GM23338 (cell line): ENCODE measurements at regions not wholly inside any gene's neighbourhood (a gene's known extent, or its start where the extent isn't known, plus 50 kb on each side); places are given as distances from the start of the nearest gene placed in this dataset.

Experiments
- ATAC-seq: fragments of 200-7000 bp; cut with Tn5 transposase; 3 replicates; pipeline ENCODE4 v1.9.1; 2020
- DNase-seq: peaks from one replicate; pipeline ENCODE4 v3.0.0-alpha.2; 2015; ENCODE audit warnings: low spot score
- H2AFZ ChIP-seq: fragments of 200-600 bp; sonication (generic); 2 replicates; pipeline ENCODE4 v1.8.0; 2016; ENCODE audit warnings: antibody characterized with exemption, mild to moderate bottlenecking, moderate library complexity
- H3F3A ChIP-seq: fragments of 200-600 bp; sonication (generic); replicated peaks from 2 replicates; pipeline ENCODE4 v1.8.0; 2017; ENCODE audit warnings: antibody characterized with exemption, mixed run types, low read depth
- H3K27ac ChIP-seq: fragments of 200-600 bp; sonication (generic); 2 replicates; pipeline ENCODE4 v1.6.1; 2016; ENCODE audit warnings: low read depth
- H3K27me3 ChIP-seq: fragments of 200-600 bp; sonication (generic); 2 replicates; pipeline ENCODE4 v1.8.0; 2016; ENCODE audit warnings: mild to moderate bottlenecking, mixed run types, moderate library complexity; ENCODE audit not compliant: insufficient read depth
- H3K36me3 ChIP-seq: fragments of 200-600 bp; sonication (generic); 2 replicates; pipeline ENCODE4 v1.8.0; 2016; ENCODE audit warnings: mild to moderate bottlenecking; ENCODE audit not compliant: insufficient read depth
- H3K4me1 ChIP-seq: fragments of 200-600 bp; sonication (generic); 2 replicates; pipeline ENCODE4 v1.8.0; 2016; ENCODE audit warnings: mild to moderate bottlenecking, moderate library complexity; ENCODE audit not compliant: insufficient read depth
- H3K4me2 ChIP-seq: fragments of 200-600 bp; sonication (generic); 2 replicates; pipeline ENCODE4 v1.7.1; 2017; ENCODE audit warnings: mixed run types
- H3K4me3 ChIP-seq: fragments of 200-600 bp; sonication (generic); 2 replicates; pipeline ENCODE4 v1.6.1; 2016; ENCODE audit warnings: mixed run types
- H3K79me2 ChIP-seq: fragments of 200-600 bp; sonication (generic); replicated peaks from 2 replicates; pipeline ENCODE4 v1.8.0; 2017; ENCODE audit warnings: mild to moderate bottlenecking; ENCODE audit not compliant: insufficient read depth
- H3K9me2 ChIP-seq: fragments of 200-600 bp; sonication (generic); 2 replicates; pipeline ENCODE4 v1.8.0; 2017; ENCODE audit not compliant: insufficient read depth
- H4K20me1 ChIP-seq: fragments of 200-600 bp; sonication (generic); replicated peaks from 2 replicates; pipeline ENCODE4 v1.8.0; 2017; ENCODE audit warnings: mild to moderate bottlenecking; ENCODE audit not compliant: insufficient read depth
- H3K27ac Mint-ChIP-seq: 2 replicates; pipeline ENCODE4 v1.8.0; 2020; ENCODE audit warnings: inconsistent platforms, mild to moderate bottlenecking, moderate library complexity, mixed read lengths
- H3K27me3 Mint-ChIP-seq: 3 replicates; pipeline ENCODE4 v1.8.0; 2022; ENCODE audit warnings: low read depth, mild to moderate bottlenecking, moderate library complexity, mixed read lengths, inconsistent platforms; ENCODE audit not compliant: insufficient read depth, poor library complexity
- H3K36me3 Mint-ChIP-seq: 3 replicates; pipeline ENCODE4 v1.8.0; 2021; ENCODE audit warnings: low read depth, mild to moderate bottlenecking, inconsistent platforms, moderate library complexity, mixed read lengths
- H3K4me1 Mint-ChIP-seq: 3 replicates; pipeline ENCODE4 v1.8.0; 2020; ENCODE audit warnings: mild to moderate bottlenecking, inconsistent platforms, mixed read lengths
- H3K4me3 Mint-ChIP-seq: 3 replicates; pipeline ENCODE4 v1.8.0; 2021; ENCODE audit warnings: moderate library complexity, mild to moderate bottlenecking, inconsistent platforms, mixed read lengths
- H3K9me3 Mint-ChIP-seq: 3 replicates; pipeline ENCODE4 v1.8.0; 2020; ENCODE audit warnings: moderate library complexity, mild to moderate bottlenecking, inconsistent platforms, mixed read lengths
- CREB1 ChIP-seq: fragments of 250-450 bp; sonication (Bioruptor Pico); IDR thresholded peaks from 2 replicates; pipeline ENCODE4 v1.5.0; 2020; ENCODE audit warnings: low read depth, mild to moderate bottlenecking, moderate library complexity
- CTCF ChIP-seq, 2 experiments: fragments of 200-600 bp in 1 of 2; sonication (generic) in 1 of 2; conservative IDR thresholded peaks; 2 replicates each; pipeline versions ENCODE4 v1.5.1 to v1.6.1; 2016 to 2017; ENCODE audit warnings: antibody characterized with exemption in 2 of 2, low read depth in 2 of 2, mild to moderate bottlenecking in 2 of 2, moderate library complexity in 1 of 2
- EZH2 ChIP-seq: fragments of 200-600 bp; sonication (generic); IDR thresholded peaks from one replicate; pipeline ENCODE4 v1.8.0; 2017; ENCODE audit warnings: antibody characterized with exemption, mild to moderate bottlenecking, low read depth; ENCODE audit not compliant: unreplicated experiment
- NANOG ChIP-seq: IDR thresholded peaks from 2 replicates; pipeline ENCODE4 v1.6.1; 2016; ENCODE audit warnings: antibody characterized with exemption, borderline replicate concordance
- POLR2AphosphoS5 ChIP-seq: IDR thresholded peaks from 2 replicates; pipeline ENCODE4 v1.6.1; 2016; ENCODE audit warnings: antibody characterized with exemption, low read depth
- STAT1 ChIP-seq: IDR thresholded peaks from one replicate; pipeline ENCODE4 v1.6.1; 2016; ENCODE audit warnings: antibody characterized with exemption; ENCODE audit not compliant: unreplicated experiment
- ZNF114 ChIP-seq: fragments of 250-450 bp; sonication (Bioruptor Pico); IDR thresholded peaks from 2 replicates; pipeline ENCODE4 v1.5.0; 2020; ENCODE audit warnings: mild to moderate bottlenecking, moderate library complexity
- ZNF331 ChIP-seq: fragments of 250-450 bp; sonication (Bioruptor Pico); IDR thresholded peaks from 2 replicates; pipeline ENCODE4 v1.5.0; 2020; ENCODE audit warnings: low read depth, mild to moderate bottlenecking, moderate library complexity
- TF ChIP-seq, protein P1 (sequence below): fragments of 250-450 bp; sonication (Bioruptor Pico); IDR thresholded peaks from 2 replicates; pipeline ENCODE4 v1.5.0; 2020; ENCODE audit warnings: mild to moderate bottlenecking, moderate library complexity
- TF ChIP-seq, protein P2 (sequence below): IDR thresholded peaks from 2 replicates; pipeline ENCODE4 v1.6.1; 2016; ENCODE audit warnings: antibody characterized with exemption

DNA sequence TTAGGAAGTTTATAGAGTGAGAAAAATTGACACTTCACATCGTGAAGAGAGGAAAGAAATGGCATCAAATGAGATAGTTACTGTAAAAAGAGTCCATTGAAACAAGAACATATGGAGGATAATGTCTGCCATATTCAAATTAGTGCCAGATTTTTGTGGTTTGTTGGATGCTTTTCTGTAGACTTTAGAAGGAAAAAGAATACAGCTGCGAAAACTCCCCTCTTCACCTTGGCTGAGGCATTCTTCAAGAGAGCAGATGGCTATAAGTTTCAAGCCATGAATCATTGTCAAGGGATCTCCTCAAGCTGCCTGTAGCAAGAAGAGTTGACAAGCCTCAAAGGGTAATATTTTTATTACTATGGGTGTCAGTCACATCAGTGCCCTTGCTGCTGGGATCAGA lies 507.4 kb upstream of the RAG2 start (continued):
- TF ChIP-seq, protein P1, sequence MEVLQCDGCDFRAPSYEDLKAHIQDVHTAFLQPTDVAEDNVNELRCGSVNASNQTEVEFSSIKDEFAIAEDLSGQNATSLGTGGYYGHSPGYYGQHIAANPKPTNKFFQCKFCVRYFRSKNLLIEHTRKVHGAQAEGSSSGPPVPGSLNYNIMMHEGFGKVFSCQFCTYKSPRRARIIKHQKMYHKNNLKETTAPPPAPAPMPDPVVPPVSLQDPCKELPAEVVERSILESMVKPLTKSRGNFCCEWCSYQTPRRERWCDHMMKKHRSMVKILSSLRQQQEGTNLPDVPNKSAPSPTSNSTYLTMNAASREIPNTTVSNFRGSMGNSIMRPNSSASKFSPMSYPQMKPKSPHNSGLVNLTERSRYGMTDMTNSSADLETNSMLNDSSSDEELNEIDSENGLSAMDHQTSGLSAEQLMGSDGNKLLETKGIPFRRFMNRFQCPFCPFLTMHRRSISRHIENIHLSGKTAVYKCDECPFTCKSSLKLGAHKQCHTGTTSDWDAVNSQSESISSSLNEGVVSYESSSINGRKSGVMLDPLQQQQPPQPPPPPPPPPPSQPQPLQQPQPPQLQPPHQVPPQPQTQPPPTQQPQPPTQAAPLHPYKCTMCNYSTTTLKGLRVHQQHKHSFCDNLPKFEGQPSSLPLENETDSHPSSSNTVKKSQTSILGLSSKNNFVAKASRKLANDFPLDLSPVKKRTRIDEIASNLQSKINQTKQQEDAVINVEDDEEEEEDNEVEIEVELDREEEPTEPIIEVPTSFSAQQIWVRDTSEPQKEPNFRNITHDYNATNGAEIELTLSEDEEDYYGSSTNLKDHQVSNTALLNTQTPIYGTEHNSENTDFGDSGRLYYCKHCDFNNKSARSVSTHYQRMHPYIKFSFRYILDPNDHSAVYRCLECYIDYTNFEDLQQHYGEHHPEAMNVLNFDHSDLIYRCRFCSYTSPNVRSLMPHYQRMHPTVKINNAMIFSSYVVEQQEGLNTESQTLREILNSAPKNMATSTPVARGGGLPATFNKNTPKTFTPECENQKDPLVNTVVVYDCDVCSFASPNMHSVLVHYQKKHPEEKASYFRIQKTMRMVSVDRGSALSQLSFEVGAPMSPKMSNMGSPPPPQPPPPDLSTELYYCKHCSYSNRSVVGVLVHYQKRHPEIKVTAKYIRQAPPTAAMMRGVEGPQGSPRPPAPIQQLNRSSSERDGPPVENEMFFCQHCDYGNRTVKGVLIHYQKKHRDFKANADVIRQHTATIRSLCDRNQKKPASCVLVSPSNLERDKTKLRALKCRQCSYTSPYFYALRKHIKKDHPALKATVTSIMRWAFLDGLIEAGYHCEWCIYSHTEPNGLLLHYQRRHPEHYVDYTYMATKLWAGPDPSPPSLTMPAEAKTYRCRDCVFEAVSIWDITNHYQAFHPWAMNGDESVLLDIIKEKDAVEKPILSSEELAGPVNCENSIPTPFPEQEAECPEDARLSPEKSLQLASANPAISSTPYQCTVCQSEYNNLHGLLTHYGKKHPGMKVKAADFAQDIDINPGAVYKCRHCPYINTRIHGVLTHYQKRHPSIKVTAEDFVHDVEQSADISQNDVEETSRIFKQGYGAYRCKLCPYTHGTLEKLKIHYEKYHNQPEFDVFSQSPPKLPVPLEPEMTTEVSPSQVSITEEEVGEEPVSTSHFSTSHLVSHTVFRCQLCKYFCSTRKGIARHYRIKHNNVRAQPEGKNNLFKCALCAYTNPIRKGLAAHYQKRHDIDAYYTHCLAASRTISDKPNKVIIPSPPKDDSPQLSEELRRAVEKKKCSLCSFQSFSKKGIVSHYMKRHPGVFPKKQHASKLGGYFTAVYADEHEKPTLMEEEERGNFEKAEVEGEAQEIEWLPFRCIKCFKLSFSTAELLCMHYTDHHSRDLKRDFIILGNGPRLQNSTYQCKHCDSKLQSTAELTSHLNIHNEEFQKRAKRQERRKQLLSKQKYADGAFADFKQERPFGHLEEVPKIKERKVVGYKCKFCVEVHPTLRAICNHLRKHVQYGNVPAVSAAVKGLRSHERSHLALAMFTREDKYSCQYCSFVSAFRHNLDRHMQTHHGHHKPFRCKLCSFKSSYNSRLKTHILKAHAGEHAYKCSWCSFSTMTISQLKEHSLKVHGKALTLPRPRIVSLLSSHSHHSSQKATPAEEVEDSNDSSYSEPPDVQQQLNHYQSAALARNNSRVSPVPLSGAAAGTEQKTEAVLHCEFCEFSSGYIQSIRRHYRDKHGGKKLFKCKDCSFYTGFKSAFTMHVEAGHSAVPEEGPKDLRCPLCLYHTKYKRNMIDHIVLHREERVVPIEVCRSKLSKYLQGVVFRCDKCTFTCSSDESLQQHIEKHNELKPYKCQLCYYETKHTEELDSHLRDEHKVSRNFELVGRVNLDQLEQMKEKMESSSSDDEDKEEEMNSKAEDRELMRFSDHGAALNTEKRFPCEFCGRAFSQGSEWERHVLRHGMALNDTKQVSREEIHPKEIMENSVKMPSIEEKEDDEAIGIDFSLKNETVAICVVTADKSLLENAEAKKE (CRISPR knock-in tag) = no peak

- H3K36me3 Mint-ChIP-seq = peaks cover 25% of the 10 kb centered on the region; the same call in 2 of the 3 replicates
These were observed 506.3 kb upstream of the RAG2 start for GRCh38 chr11:37104380-37104779.

GRCh38 chr11:37100008-37100407 lies 502.0 kb upstream of the RAG2 start:
- H3K9me3 Mint-ChIP-seq = peaks cover 77% of the 10 kb centered on the region
- peaks cover 22% of the 10 kb centered on the region; the same call in 2 of the 3 replicates for H3K36me3 Mint-ChIP-seq
- TF ChIP-seq, protein P2, sequence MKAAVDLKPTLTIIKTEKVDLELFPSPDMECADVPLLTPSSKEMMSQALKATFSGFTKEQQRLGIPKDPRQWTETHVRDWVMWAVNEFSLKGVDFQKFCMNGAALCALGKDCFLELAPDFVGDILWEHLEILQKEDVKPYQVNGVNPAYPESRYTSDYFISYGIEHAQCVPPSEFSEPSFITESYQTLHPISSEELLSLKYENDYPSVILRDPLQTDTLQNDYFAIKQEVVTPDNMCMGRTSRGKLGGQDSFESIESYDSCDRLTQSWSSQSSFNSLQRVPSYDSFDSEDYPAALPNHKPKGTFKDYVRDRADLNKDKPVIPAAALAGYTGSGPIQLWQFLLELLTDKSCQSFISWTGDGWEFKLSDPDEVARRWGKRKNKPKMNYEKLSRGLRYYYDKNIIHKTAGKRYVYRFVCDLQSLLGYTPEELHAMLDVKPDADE = no peak
- TF ChIP-seq CTCF (conservative IDR thresholded peaks at IDR 0.05; ENCODE audit: low read depth in 2 of 2) = no peak
- TF ChIP-seq CREB1 = no peak
- no peak for TF ChIP-seq NANOG
- no peak for TF ChIP-seq STAT1
- no peak for TF ChIP-seq ZNF114 (CRISPR knock-in tag)

More at GRCh38 chr11:37104380-37104779, 506.3 kb upstream of the RAG2 start:
- Mint-ChIP-seq H3K27me3 (no peaks in the 10 kb centered on the region), H3K9me3 (peaks cover 85% of the 10 kb centered on the region), H3K27ac (no peak overlapping the region), H3K4me3 (no peak overlapping the region), H3K4me1 (no peaks in the 10 kb centered on the region)
- Histone ChIP-seq H3K9me2 (no peaks in the 10 kb centered on the region), H3K27me3 (no peaks in the 10 kb centered on the region), H3K36me3 (peaks cover 27% of the 10 kb centered on the region), H3K4me1 (no peaks in the 10 kb centered on the region), H3F3A (no peaks in the 10 kb centered on the region), H3K4me2 (no peak overlapping the region), H3K27ac (no peak overlapping the region), H4K20me1 (no peaks in the 10 kb centered on the region), H3K4me3 (no peak overlapping the region), H3K79me2 (no peaks in the 10 kb centered on the region), H2AFZ (no peak overlapping the region)
- TF ChIP-seq EZH2 = no peak
- TF ChIP-seq ZNF331 (CRISPR knock-in tag) = no peak
- TF ChIP-seq POLR2AphosphoS5 = no peak
- DNase-seq (no peak), ATAC-seq (no peak)

More at GRCh38 chr11:37100008-37100407, 502.0 kb upstream of the RAG2 start:
- no peaks in the 10 kb centered on the region for H3K27me3 Mint-ChIP-seq
- Histone ChIP-seq H3K27ac (no peak overlapping the region), H3K36me3 (peaks cover 16% of the 10 kb centered on the region), H3K9me2 (no peaks in the 10 kb centered on the region), H2AFZ (no peak overlapping the region), H3F3A (no peaks in the 10 kb centered on the region), H4K20me1 (no peaks in the 10 kb centered on the region), H3K79me2 (no peaks in the 10 kb centered on the region), H3K4me3 (no peak overlapping the region), H3K4me2 (no peak overlapping the region), H3K4me1 (no peaks in the 10 kb centered on the region), H3K27me3 (no peaks in the 10 kb centered on the region)
- DNase-seq (no peak), ATAC-seq (no peak)
- H3K27ac Mint-ChIP-seq = no peak overlapping the region
- H3K4me3 Mint-ChIP-seq = no peak overlapping the region
- no peaks in the 10 kb centered on the region for H3K4me1 Mint-ChIP-seq
